ENCODE measurements at regions not wholly inside any gene's neighbourhood (a gene's known extent, or its start where the extent isn't known, plus 50 kb on each side); places are given as distances from the start of the nearest gene placed in this dataset.
"Not testable (repeated sequence)": the region's sequence is repeated elsewhere in the genome, so short reads cannot be mapped to it uniquely, and the experiment has no call there.

DNA sequence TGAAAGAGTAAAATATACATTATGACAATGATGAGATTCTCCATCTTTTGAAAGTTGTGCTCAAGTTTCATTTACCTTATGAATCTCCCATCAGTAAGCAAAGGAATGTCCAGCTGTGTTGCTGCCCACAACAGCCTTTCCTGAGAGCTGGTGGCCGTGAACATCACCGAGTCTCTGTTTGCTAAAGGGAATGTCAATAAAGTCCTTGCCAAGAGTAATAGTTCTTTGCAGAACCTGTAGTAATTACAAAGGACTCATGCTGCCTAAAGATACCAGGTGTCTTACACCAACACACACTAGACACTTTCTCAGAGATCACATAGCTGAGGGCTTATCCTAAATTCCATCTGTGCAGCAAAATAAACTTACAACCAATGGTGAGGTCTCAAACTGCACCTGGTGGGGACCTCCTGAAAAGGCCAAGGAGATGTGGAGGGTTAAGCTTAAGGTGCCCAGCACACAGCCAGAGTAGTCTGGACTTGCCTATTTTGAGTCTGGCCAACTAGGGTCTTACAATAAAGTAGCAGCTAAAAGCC is 111.1 kb upstream of the DAPK1 start:
- no peak overlapping the region for H3K27ac ChIP-seq (ENCODE audit: poor library complexity, severe bottlenecking)
- H3K4me1 ChIP-seq (ENCODE audit: insufficient read depth, poor library complexity, severe bottlenecking), result peaks cover 20% of the 10 kb centered on the region
- DNase-seq (ENCODE audit: low spot score), result no peak

DNA sequence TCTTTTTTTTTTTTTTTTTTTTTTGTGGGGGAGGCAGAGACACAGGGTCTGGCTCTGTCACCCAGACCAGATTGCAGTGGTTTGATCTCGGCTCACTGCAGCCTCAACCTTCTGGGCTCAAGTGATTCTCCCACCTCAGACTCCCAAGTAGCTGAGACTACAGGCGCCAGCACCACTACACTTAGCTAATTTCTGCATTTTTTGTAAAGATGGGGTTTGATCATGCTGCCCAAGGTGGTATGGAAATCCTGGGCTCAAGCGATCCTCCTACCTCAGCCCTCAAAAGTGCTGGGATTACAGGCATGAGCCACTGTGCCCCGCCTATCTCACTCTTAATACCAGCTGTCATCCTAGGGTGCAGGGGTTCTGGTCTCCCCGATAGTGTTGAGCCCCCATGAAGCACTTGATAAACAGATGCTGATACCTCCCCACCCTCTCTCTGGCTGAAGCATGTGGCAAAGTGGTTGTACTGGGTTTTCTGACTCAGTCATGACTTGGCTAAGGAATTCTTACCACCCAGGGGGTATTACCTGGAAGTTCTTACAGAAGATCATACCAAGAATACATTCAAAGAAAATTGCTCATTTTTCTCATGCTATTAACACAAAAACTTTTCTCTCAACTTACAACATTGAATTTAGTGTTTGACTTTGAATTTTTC is 110.2 kb upstream of the DAPK1 start:
- peaks cover 11% of the 10 kb centered on the region for H3K4me1 ChIP-seq (ENCODE audit: insufficient read depth, poor library complexity, severe bottlenecking)
- H3K9me3 ChIP-seq (ENCODE audit: severe bottlenecking), result no peaks in the 10 kb centered on the region
- no peak overlapping the region for H3K4me3 ChIP-seq (ENCODE audit: severe bottlenecking)
- ATAC-seq (ENCODE audit: low read depth) (peak; percentile 66), DNase-seq (ENCODE audit: low spot score) (no peak)
- no peak overlapping the region for H3K27ac ChIP-seq (ENCODE audit: poor library complexity, severe bottlenecking)
- TF ChIP-seq, protein P1, sequence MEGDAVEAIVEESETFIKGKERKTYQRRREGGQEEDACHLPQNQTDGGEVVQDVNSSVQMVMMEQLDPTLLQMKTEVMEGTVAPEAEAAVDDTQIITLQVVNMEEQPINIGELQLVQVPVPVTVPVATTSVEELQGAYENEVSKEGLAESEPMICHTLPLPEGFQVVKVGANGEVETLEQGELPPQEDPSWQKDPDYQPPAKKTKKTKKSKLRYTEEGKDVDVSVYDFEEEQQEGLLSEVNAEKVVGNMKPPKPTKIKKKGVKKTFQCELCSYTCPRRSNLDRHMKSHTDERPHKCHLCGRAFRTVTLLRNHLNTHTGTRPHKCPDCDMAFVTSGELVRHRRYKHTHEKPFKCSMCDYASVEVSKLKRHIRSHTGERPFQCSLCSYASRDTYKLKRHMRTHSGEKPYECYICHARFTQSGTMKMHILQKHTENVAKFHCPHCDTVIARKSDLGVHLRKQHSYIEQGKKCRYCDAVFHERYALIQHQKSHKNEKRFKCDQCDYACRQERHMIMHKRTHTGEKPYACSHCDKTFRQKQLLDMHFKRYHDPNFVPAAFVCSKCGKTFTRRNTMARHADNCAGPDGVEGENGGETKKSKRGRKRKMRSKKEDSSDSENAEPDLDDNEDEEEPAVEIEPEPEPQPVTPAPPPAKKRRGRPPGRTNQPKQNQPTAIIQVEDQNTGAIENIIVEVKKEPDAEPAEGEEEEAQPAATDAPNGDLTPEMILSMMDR (IDR thresholded peaks at IDR 0.05; ENCODE audit: poor library complexity, severe bottlenecking), result no peak
- no peaks in the 10 kb centered on the region for H3K27me3 ChIP-seq (ENCODE audit: insufficient read depth, poor library complexity, severe bottlenecking)
- no peaks in the 10 kb centered on the region for H3K36me3 ChIP-seq (ENCODE audit: low read depth)

More for the DNA sequence above, 111.1 kb upstream of the DAPK1 start:
- Histone ChIP-seq H3K4me3 (ENCODE audit: severe bottlenecking) (no peak overlapping the region), H3K9me3 (ENCODE audit: severe bottlenecking) (no peaks in the 10 kb centered on the region), H3K36me3 (ENCODE audit: low read depth) (no peaks in the 10 kb centered on the region), H3K27me3 (ENCODE audit: insufficient read depth, poor library complexity, severe bottlenecking) (no peaks in the 10 kb centered on the region)
- peak; percentile 43; the same call in 2 of the 3 replicates for ATAC-seq (ENCODE audit: low read depth)
- TF ChIP-seq, protein P1 (IDR thresholded peaks at IDR 0.05; ENCODE audit: poor library complexity, severe bottlenecking), result no peak

DNA sequence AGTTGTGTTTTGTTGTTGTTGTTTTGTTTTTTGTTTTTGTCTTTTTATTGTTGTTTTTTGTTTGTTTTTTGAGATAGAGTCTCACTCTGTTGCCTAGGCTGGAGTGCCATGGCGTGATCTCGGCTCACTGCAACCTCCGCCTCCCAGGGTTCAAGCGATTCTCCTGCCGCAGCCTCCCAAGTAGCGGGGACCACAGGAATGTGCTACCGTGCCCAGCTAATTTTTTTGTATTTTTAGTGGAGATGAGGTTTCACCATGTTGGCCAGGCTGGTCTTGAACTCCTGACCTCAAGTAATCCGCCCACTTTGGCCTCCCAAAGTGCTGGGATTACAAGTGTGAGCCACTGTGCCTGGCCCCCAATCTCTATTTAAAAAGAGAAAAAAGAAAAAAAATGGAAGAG is 109.0 kb upstream of the DAPK1 start:
- H3K4me3 ChIP-seq (ENCODE audit: severe bottlenecking); H3K9me3 ChIP-seq (ENCODE audit: severe bottlenecking); ATAC-seq (ENCODE audit: low read depth); H3K27me3 ChIP-seq (ENCODE audit: insufficient read depth, poor library complexity, severe bottlenecking); DNase-seq (ENCODE audit: low spot score); H3K36me3 ChIP-seq (ENCODE audit: low read depth); H3K4me1 ChIP-seq (ENCODE audit: insufficient read depth, poor library complexity, severe bottlenecking); H3K27ac ChIP-seq (ENCODE audit: poor library complexity, severe bottlenecking): not testable (repeated sequence)

DNA sequence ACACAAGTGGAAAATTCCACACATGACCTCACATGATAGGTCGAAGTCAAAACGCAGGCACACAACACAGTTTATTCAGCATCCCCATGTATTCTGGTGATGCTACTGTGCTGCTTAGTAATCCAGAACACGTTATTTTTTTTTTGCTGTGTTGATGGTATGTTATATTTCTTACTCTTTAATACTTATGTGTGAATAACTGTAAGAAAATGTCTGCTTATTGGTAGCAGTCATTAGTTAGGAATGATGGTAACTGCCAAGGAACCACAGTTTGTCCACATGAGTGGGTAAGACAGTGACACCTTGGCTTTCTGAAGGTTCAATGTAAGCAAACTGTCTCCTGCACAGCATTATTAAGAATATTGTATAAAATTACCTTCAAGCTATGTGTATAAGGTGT is 107.7 kb upstream of the DAPK1 start:
- H3K36me3 ChIP-seq (ENCODE audit: low read depth), result no peaks in the 10 kb centered on the region
- no peaks in the 10 kb centered on the region for H3K27me3 ChIP-seq (ENCODE audit: insufficient read depth, poor library complexity, severe bottlenecking)
- no peak overlapping the region for H3K27ac ChIP-seq (ENCODE audit: poor library complexity, severe bottlenecking)
- H3K9me3 ChIP-seq (ENCODE audit: severe bottlenecking), result no peaks in the 10 kb centered on the region
- H3K4me3 ChIP-seq (ENCODE audit: severe bottlenecking), result no peak overlapping the region
- TF ChIP-seq, protein P1 (IDR thresholded peaks at IDR 0.05; ENCODE audit: poor library complexity, severe bottlenecking), result no peak
- DNase-seq (ENCODE audit: low spot score), result no peak
- no peak for ATAC-seq (ENCODE audit: low read depth)
- H3K4me1 ChIP-seq (ENCODE audit: insufficient read depth, poor library complexity, severe bottlenecking), result no peaks in the 10 kb centered on the region

DNA sequence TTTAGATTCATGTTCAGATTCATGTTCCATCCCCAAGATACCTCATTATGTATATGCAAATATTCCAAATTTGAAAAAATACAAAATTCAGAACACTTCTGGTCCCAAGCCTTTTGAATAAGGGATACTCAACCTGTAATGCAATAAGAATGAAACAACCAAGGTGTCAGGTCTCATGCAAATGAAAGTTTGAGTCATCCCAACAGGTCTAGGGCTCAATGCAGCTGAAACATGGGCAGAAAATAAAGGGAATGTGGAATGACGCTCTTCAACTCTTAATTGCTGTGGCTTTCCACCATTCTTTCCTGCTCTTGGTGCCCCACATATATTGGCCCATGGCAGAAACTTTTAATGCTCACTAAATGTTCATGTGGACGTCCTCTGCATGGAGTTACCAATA is 107.3 kb upstream of the DAPK1 start:
- H3K27me3 ChIP-seq (ENCODE audit: insufficient read depth, poor library complexity, severe bottlenecking), result no peaks in the 10 kb centered on the region
- H3K4me3 ChIP-seq (ENCODE audit: severe bottlenecking), result no peak overlapping the region
- H3K4me1 ChIP-seq (ENCODE audit: insufficient read depth, poor library complexity, severe bottlenecking), result no peaks in the 10 kb centered on the region
- DNase-seq (ENCODE audit: low spot score), result no peak
- H3K9me3 ChIP-seq (ENCODE audit: severe bottlenecking), result no peaks in the 10 kb centered on the region
- H3K36me3 ChIP-seq (ENCODE audit: low read depth), result no peaks in the 10 kb centered on the region
- no peak overlapping the region for H3K27ac ChIP-seq (ENCODE audit: poor library complexity, severe bottlenecking)
- ATAC-seq (ENCODE audit: low read depth), result no peak
- TF ChIP-seq, protein P1 (IDR thresholded peaks at IDR 0.05; ENCODE audit: poor library complexity, severe bottlenecking), result no peak

Measured in RWPE2 (cell line).